Neural cell (in vitro differentiated cells): ENCODE measurements at regions not wholly inside any gene's neighbourhood (a gene's known extent, or its start where the extent isn't known, plus 50 kb on each side); places are given as distances from the start of the nearest gene placed in this dataset.

Source experiments
- H2AFZ ChIP-seq: fragments of 200-600, 300-800 bp; sonication (generic), shearing (Covaris generic); 2 replicates; pipeline ENCODE4 v1.6.0; 2014; ENCODE audit warnings: low read depth, mild to moderate bottlenecking, antibody characterized with exemption, low read length, moderate library complexity
- H3F3A ChIP-seq: fragments of 200-600 bp; shearing (Covaris generic); 2 replicates; pipeline ENCODE4 v1.6.1; 2016; ENCODE audit warnings: mild to moderate bottlenecking, moderate library complexity, mixed read lengths, antibody characterized with exemption, low read length; ENCODE audit not compliant: insufficient read depth, poor library complexity, severe bottlenecking
- H3K27ac ChIP-seq: fragments of 200-600, 300-800 bp; sonication (generic), shearing (Covaris generic); 2 replicates; pipeline ENCODE4 v1.5.1; 2014; ENCODE audit warnings: mild to moderate bottlenecking, low read length, moderate library complexity
- H3K27me3 ChIP-seq: fragments of 300-800, 200-600 bp; sonication (generic), shearing (Covaris generic); 2 replicates; pipeline ENCODE4 v1.6.0; 2014; ENCODE audit warnings: mild to moderate bottlenecking, low read depth, low read length, moderate library complexity; ENCODE audit not compliant: insufficient read depth
- H3K36me3 ChIP-seq: fragments of 300-800, 200-600 bp; sonication (generic), shearing (Covaris generic); 2 replicates; pipeline ENCODE4 v1.5.1; 2014; ENCODE audit warnings: mild to moderate bottlenecking, antibody characterized with exemption, low read length, moderate library complexity; ENCODE audit not compliant: insufficient read depth
- H3K4me2 ChIP-seq: fragments of 300-800, 200-600 bp; sonication (generic), shearing (Covaris generic); 2 replicates; pipeline ENCODE4 v1.6.0; 2014; ENCODE audit warnings: mild to moderate bottlenecking, low read length
- H3K4me3 ChIP-seq: fragments of 300-800, 200-600 bp; sonication (generic), shearing (Covaris generic); 2 replicates; pipeline ENCODE4 v1.5.1; 2014; ENCODE audit warnings: mild to moderate bottlenecking, low read length, moderate library complexity
- H3K79me2 ChIP-seq: fragments of 200-600 bp; shearing (Covaris generic); replicated peaks from 2 replicates; pipeline ENCODE4 v1.6.0; 2014; ENCODE audit warnings: mild to moderate bottlenecking, low read length, moderate library complexity; ENCODE audit not compliant: insufficient read depth
- H3K9ac ChIP-seq: fragments of 300-800, 200-600 bp; sonication (generic), shearing (Covaris generic); 2 replicates; pipeline ENCODE4 v1.6.1; 2016; ENCODE audit warnings: mild to moderate bottlenecking, low read length, mixed read lengths
- H3K9me2 ChIP-seq: fragments of 200-600 bp; shearing (Covaris generic); 2 replicates; pipeline ENCODE4 v1.6.1; 2016; ENCODE audit warnings: mild to moderate bottlenecking, low read length, mixed read lengths; ENCODE audit not compliant: insufficient read depth
- H3K9me3 ChIP-seq: fragments of 200-600, 300-800 bp; sonication (generic), shearing (Covaris generic); 2 replicates; pipeline ENCODE4 v1.6.1; 2016; ENCODE audit warnings: mild to moderate bottlenecking, mixed run types, low read length, moderate library complexity, mixed read lengths
- H4K20me1 ChIP-seq: fragments of 200-600 bp; shearing (Covaris generic); 2 replicates; pipeline ENCODE4 v1.6.1; 2016; ENCODE audit warnings: mild to moderate bottlenecking, mixed run types; ENCODE audit not compliant: insufficient read depth
- EP300 ChIP-seq: fragments of 450-650 bp; conservative IDR thresholded peaks from 2 replicates; pipeline ENCODE4 v1.6.1; 2014; ENCODE audit warnings: antibody characterized with exemption, mild to moderate bottlenecking, moderate library complexity; ENCODE audit not compliant: poor library complexity, severe bottlenecking
- EZH2 ChIP-seq: fragments of 200-600, 300-800 bp; shearing (Covaris generic), sonication (generic); IDR thresholded peaks from 2 replicates; pipeline ENCODE4 v1.6.1; 2014; ENCODE audit warnings: antibody characterized with exemption, low read length, borderline replicate concordance, mild to moderate bottlenecking; ENCODE audit not compliant: insufficient read depth, poor library complexity, severe bottlenecking
- MXI1 ChIP-seq: fragments of 450-650 bp; conservative IDR thresholded peaks from 2 replicates; pipeline ENCODE4 v1.6.1; 2014; ENCODE audit warnings: antibody characterized with exemption, mild to moderate bottlenecking; ENCODE audit not compliant: poor library complexity, severe bottlenecking
- POLR2AphosphoS5 ChIP-seq: IDR thresholded peaks from 2 replicates; pipeline ENCODE4 v1.6.1; 2012
- RAD21 ChIP-seq: fragments of 450-650 bp; conservative IDR thresholded peaks from 2 replicates; pipeline ENCODE4 v1.6.1; 2014; ENCODE audit warnings: antibody characterized with exemption, mild to moderate bottlenecking, moderate library complexity
- SMC3 ChIP-seq: fragments of 450-650 bp; conservative IDR thresholded peaks from 2 replicates; pipeline ENCODE4 v1.6.1; 2014; ENCODE audit warnings: antibody characterized with exemption, mild to moderate bottlenecking, moderate library complexity; ENCODE audit not compliant: poor library complexity
- TAF1 ChIP-seq: IDR thresholded peaks from 2 replicates; pipeline ENCODE4 v1.6.1; 2012; ENCODE audit warnings: low read depth
- TF ChIP-seq, protein P1 (sequence below): IDR thresholded peaks from 2 replicates; pipeline ENCODE4 v1.6.1; 2012; ENCODE audit warnings: borderline replicate concordance
- TF ChIP-seq, protein P2 (sequence below): fragments of 450-650 bp; IDR thresholded peaks from 2 replicates; pipeline ENCODE4 v1.5.1; 2014; ENCODE audit warnings: antibody characterized with exemption, mild to moderate bottlenecking, moderate library complexity; ENCODE audit not compliant: poor library complexity, severe bottlenecking

GRCh38 chr12:91406920-91407341 lies 224.3 kb upstream of the DCN start:
- Histone ChIP-seq H3F3A (no peaks in the 10 kb centered on the region), H3K9me3 (no peaks in the 10 kb centered on the region), H3K79me2 (no peaks in the 10 kb centered on the region), H3K36me3 (no peaks in the 10 kb centered on the region), H3K4me2 (no peak overlapping the region), H3K9ac (no peak overlapping the region), H4K20me1 (no peaks in the 10 kb centered on the region), H2AFZ (no peak overlapping the region), H3K9me2 (no peaks in the 10 kb centered on the region), H3K27ac (no peak overlapping the region), H3K27me3 (no peaks in the 10 kb centered on the region), H3K4me3 (no peak overlapping the region)
- TF ChIP-seq, protein P1, sequence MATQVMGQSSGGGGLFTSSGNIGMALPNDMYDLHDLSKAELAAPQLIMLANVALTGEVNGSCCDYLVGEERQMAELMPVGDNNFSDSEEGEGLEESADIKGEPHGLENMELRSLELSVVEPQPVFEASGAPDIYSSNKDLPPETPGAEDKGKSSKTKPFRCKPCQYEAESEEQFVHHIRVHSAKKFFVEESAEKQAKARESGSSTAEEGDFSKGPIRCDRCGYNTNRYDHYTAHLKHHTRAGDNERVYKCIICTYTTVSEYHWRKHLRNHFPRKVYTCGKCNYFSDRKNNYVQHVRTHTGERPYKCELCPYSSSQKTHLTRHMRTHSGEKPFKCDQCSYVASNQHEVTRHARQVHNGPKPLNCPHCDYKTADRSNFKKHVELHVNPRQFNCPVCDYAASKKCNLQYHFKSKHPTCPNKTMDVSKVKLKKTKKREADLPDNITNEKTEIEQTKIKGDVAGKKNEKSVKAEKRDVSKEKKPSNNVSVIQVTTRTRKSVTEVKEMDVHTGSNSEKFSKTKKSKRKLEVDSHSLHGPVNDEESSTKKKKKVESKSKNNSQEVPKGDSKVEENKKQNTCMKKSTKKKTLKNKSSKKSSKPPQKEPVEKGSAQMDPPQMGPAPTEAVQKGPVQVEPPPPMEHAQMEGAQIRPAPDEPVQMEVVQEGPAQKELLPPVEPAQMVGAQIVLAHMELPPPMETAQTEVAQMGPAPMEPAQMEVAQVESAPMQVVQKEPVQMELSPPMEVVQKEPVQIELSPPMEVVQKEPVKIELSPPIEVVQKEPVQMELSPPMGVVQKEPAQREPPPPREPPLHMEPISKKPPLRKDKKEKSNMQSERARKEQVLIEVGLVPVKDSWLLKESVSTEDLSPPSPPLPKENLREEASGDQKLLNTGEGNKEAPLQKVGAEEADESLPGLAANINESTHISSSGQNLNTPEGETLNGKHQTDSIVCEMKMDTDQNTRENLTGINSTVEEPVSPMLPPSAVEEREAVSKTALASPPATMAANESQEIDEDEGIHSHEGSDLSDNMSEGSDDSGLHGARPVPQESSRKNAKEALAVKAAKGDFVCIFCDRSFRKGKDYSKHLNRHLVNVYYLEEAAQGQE, result no peak
- TF ChIP-seq EP300, result no peak
- TF ChIP-seq RAD21, result no peak
- TF ChIP-seq MXI1, result no peak
- no peak for TF ChIP-seq TAF1
- no peak for TF ChIP-seq POLR2AphosphoS5
- TF ChIP-seq SMC3, result no peak
- TF ChIP-seq, protein P2, sequence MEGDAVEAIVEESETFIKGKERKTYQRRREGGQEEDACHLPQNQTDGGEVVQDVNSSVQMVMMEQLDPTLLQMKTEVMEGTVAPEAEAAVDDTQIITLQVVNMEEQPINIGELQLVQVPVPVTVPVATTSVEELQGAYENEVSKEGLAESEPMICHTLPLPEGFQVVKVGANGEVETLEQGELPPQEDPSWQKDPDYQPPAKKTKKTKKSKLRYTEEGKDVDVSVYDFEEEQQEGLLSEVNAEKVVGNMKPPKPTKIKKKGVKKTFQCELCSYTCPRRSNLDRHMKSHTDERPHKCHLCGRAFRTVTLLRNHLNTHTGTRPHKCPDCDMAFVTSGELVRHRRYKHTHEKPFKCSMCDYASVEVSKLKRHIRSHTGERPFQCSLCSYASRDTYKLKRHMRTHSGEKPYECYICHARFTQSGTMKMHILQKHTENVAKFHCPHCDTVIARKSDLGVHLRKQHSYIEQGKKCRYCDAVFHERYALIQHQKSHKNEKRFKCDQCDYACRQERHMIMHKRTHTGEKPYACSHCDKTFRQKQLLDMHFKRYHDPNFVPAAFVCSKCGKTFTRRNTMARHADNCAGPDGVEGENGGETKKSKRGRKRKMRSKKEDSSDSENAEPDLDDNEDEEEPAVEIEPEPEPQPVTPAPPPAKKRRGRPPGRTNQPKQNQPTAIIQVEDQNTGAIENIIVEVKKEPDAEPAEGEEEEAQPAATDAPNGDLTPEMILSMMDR, result no peak
- no peak for TF ChIP-seq EZH2

DNA sequence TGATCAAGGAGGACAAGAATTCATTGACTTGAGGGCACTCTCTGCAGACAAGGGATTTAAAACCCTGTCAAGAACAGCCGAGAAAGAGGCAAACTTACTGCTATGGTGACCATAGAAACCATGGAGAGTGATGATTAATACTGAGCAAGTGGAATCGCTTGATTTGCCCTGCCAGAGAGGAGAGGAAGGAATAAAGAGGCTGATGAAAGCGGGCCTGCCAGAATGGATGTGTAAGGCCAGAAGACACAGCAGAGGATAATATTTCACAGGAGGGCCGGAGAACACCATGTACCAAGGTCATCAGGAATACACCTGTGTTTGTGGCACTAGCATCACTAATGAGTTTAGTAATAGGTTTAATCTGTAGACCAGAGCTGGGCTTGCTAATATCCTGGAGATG lies 221.8 kb upstream of the DCN start:
- no peaks in the 10 kb centered on the region for H3K27me3 ChIP-seq
- no peaks in the 10 kb centered on the region for H3F3A ChIP-seq
- H3K9me2 ChIP-seq, result no peaks in the 10 kb centered on the region
- H2AFZ ChIP-seq, result no peak overlapping the region
- H3K9ac ChIP-seq, result no peak overlapping the region
- H3K4me3 ChIP-seq, result no peak overlapping the region
- no peak overlapping the region for H3K4me2 ChIP-seq
- peak overlapping the region; percentile 23 for H3K27ac ChIP-seq
- H3K79me2 ChIP-seq, result no peaks in the 10 kb centered on the region
- H3K36me3 ChIP-seq, result no peaks in the 10 kb centered on the region
- TF ChIP-seq EP300 (no peak), RAD21 (no peak), SMC3 (no peak), TAF1 (no peak), EZH2 (no peak), MXI1 (no peak), POLR2AphosphoS5 (no peak)
- TF ChIP-seq, protein P1, result no peak
- TF ChIP-seq, protein P2, result no peak
- H3K9me3 ChIP-seq, result no peaks in the 10 kb centered on the region
- H4K20me1 ChIP-seq, result no peaks in the 10 kb centered on the region
